GM23248 (cell line): ENCODE measurements at regions not wholly inside any gene's neighbourhood (a gene's known extent, or its start where the extent isn't known, plus 50 kb on each side); places are given as distances from the start of the nearest gene placed in this dataset.

Source experiments
- DNase-seq: peaks from one replicate; pipeline ENCODE4 v3.0.0-alpha.2; 2015
- H2AFZ ChIP-seq: fragments of 200-600 bp; sonication (generic); 2 replicates; pipeline ENCODE4 v1.6.1; 2016; ENCODE audit warnings: antibody characterized with exemption
- H3F3A ChIP-seq: fragments of 200-600 bp; sonication (generic); 2 replicates; pipeline ENCODE4 v1.6.1; 2016; ENCODE audit warnings: mild to moderate bottlenecking, antibody characterized with exemption, mixed run types; ENCODE audit not compliant: insufficient read depth
- H3K27ac ChIP-seq: fragments of 200-600 bp; sonication (generic); 2 replicates; pipeline ENCODE4 v1.5.1; 2016; ENCODE audit warnings: mild to moderate bottlenecking
- H3K27me3 ChIP-seq: fragments of 200-600 bp; sonication (generic); replicated peaks from 2 replicates; pipeline ENCODE4 v1.6.1; 2016; ENCODE audit warnings: mild to moderate bottlenecking; ENCODE audit not compliant: insufficient read depth
- H3K36me3 ChIP-seq: fragments of 200-600 bp; sonication (generic); 2 replicates; pipeline ENCODE4 v1.6.1; 2016; ENCODE audit warnings: low read depth, mild to moderate bottlenecking
- H3K4me1 ChIP-seq: fragments of 200-600 bp; sonication (generic); 2 replicates; pipeline ENCODE4 v1.6.1; 2016; ENCODE audit warnings: mild to moderate bottlenecking; ENCODE audit not compliant: insufficient read depth
- H3K4me2 ChIP-seq: fragments of 200-600 bp; sonication (generic); one replicate; pipeline ENCODE4 v1.6.1; 2016; ENCODE audit warnings: mild to moderate bottlenecking; ENCODE audit not compliant: unreplicated experiment
- H3K4me3 ChIP-seq: fragments of 200-600 bp; sonication (generic); 2 replicates; pipeline ENCODE4 v1.5.1; 2016; ENCODE audit warnings: mild to moderate bottlenecking
- H3K79me2 ChIP-seq: fragments of 200-600 bp; sonication (generic); 2 replicates; pipeline ENCODE4 v1.6.1; 2016; ENCODE audit warnings: mild to moderate bottlenecking; ENCODE audit not compliant: insufficient read depth
- H3K9ac ChIP-seq: fragments of 200-600 bp; sonication (generic); 2 replicates; pipeline ENCODE4 v1.6.1; 2016; ENCODE audit warnings: mild to moderate bottlenecking
- H3K9me2 ChIP-seq: fragments of 200-600 bp; sonication (generic); 2 replicates; pipeline ENCODE4 v1.6.1; 2016; ENCODE audit warnings: mixed run types, mild to moderate bottlenecking, moderate library complexity; ENCODE audit not compliant: insufficient read depth
- H3K9me3 ChIP-seq: fragments of 200-600 bp; sonication (generic); one replicate; pipeline ENCODE4 v1.6.1; 2017; ENCODE audit warnings: low read depth
- H4K20me1 ChIP-seq: fragments of 200-600 bp; sonication (generic); 2 replicates; pipeline ENCODE4 v1.6.0; 2016; ENCODE audit not compliant: insufficient read depth
- EZH2 ChIP-seq: fragments of 200-600 bp; sonication (generic); IDR thresholded peaks from 2 replicates; pipeline ENCODE4 v1.6.1; 2018; ENCODE audit warnings: antibody characterized with exemption, mild to moderate bottlenecking; ENCODE audit not compliant: insufficient read depth, poor library complexity, severe bottlenecking
- EZH2phosphoT487 ChIP-seq: fragments of 200-600 bp; sonication (generic); IDR thresholded peaks from 2 replicates; pipeline ENCODE4 v1.6.1; 2018; ENCODE audit warnings: antibody characterized with exemption, moderate library complexity, mild to moderate bottlenecking, low read depth; ENCODE audit not compliant: insufficient read depth
- WGBS, 2 experiments: methylation state at CpG; one replicate each; pipeline ENCODE4 v1.1.6; 2015 to 2017; ENCODE audit warnings: low lambda C conversion rate in 2 of 2, low coverage in 1 of 2; ENCODE audit errors: missing lambda C conversion rate in 2 of 2; 5-methylcytosine and 5-hydroxymethylcytosine counted together
- in situ Hi-C: fragments of 300-500 bp; cut with MboI; formaldehyde crosslinking; loops from 2 replicates; pipeline ENCODE4 v1.15.0; 2020

DNA sequence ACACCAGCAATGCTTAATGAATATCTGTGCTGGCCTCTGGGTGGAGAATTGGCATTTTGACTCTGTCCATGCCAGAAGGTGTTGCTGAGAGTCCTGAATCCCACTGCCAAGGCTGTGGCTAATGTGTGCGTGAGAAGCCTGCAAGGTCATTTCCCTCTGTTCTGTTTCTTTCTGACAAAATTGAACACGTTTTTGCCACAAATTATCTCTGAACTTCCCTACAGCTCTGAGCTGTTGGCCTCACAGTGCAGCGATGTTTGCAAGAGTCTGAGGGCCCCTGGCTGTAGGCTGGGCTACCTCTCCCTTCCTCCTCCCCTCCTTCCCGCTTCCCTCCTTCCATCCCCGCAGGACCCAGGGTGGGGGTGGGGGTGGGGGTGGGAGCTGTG lies 154.1 kb upstream of the HS6ST1 start:
- Histone ChIP-seq H2AFZ (peak overlapping the region; percentile 91), H3K9ac (no peak overlapping the region), H3K36me3 (no peaks in the 10 kb centered on the region), H3K4me3 (no peak overlapping the region; the same call in 1 of the 2 replicates), H3K9me3 (no peaks in the 10 kb centered on the region), H3K27ac (no peak overlapping the region), H3F3A (no peaks in the 10 kb centered on the region), H4K20me1 (no peaks in the 10 kb centered on the region), H3K27me3 (no peaks in the 10 kb centered on the region), H3K4me1 (peaks cover 12% of the 10 kb centered on the region), H3K79me2 (no peaks in the 10 kb centered on the region), H3K9me2 (no peaks in the 10 kb centered on the region), H3K4me2 (no peak overlapping the region)
- 19 to 28% methylated on average over 4 to 5 of the region's 5 CpGs for WGBS, 2 experiments
- in situ Hi-C loops: no loop called here
- TF ChIP-seq EZH2phosphoT487 (no peak), EZH2 (no peak)
- DNase-seq: peak; percentile 52

DNA sequence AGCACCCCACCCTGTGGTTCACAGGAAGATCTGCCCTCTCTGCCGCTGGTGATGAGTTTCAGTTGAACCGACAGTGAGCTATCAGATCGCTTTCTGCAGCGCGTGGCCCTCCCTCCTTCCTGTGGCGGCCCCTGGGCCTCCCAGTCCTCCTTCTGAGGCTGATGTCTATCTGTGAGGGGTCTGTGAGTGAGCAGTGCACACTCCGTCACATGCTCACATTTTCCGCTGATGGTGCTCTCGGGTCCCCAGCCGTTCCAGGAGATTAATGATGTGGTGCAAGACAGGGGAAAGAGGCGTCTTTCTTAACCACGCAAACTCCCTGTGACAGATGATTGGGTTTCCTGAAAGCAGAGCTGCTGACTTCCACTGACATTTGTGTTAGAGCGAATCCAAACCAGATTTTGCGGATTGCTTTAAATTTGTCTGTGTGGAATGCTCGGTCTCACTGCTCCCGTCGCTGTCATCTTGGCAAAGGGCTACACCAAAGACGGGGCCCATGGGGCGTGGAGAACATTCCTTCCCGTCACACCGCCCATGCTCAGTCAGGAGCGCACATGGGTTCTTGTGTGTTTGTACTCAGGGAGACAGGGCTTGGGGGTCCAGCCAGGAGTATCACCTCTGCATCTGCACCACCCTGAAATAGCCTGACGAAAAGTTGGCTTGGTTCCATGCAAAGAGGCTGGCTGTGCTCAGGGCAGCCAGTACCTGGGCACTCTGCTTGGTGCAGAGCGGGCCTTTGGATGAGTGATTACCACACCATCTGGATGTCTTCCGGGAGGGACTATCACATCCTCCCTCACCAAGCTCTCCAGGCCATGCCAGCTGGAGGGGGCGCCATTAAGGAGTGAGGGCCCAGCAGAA lies 154.7 kb upstream of the HS6ST1 start:
- Histone ChIP-seq H3K36me3 (no peaks in the 10 kb centered on the region), H3K9ac (peak overlapping the region; percentile 19; the same call in 1 of the 2 replicates), H3K4me3 (peak overlapping the region; percentile 52; the same call in 1 of the 2 replicates), H2AFZ (peak overlapping the region; percentile 91), H4K20me1 (no peaks in the 10 kb centered on the region), H3F3A (no peaks in the 10 kb centered on the region), H3K9me3 (no peaks in the 10 kb centered on the region), H3K4me2 (peak overlapping the region; percentile 67), H3K4me1 (peaks cover 12% of the 10 kb centered on the region), H3K9me2 (no peaks in the 10 kb centered on the region), H3K27ac (no peak overlapping the region; the same call in 1 of the 2 replicates), H3K79me2 (no peaks in the 10 kb centered on the region), H3K27me3 (no peaks in the 10 kb centered on the region)
- in situ Hi-C loops: no loop called here
- no peak for TF ChIP-seq EZH2phosphoT487
- no peak for TF ChIP-seq EZH2
- DNase-seq: peak; percentile 74
- 6% methylated on average over 25 to 26 of the region's 26 CpGs for WGBS, 2 experiments

DNA sequence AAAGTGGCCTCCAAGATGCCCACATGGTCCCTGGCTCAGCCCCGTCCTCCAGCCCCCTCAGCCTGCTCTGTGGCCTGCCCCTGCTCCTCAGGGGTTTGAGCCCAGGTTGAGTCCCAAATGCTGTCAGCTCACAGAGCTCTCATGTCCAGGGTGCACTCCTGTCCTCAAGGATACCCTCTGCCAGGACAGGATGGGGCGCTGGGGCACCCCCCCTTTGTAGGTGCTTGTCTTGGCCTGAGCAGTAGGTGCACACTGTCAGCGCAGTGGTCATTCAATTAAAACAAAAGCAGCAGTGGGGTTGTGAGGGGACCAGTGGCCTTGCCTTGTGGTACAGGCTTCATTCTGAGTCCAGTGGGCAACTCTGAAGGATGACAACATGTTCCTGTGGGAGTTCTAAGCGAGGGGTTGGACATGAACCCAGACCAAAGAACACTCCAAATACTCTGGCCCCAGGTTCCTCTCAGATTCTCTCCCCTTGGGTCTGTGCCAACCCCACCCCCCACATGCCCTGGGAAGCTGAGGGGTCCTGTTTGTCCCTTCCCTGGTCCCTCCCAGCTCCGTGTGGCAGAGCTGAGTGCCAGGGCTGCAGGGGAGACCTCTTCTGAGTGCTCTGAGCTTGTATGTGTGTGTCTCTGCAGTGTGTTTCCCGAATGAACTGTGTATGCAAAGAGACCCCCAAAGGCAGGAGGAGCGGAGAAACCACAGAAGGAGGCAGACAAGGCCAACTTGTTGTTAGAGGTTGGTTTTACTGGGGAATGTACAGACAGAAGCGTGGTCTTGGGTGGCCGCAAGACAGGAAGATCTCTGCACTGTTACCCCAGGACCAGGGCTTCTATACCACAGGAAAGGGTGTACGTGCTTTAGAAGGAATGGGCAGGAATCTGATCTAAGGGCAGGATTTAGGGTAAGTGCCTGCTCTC lies 155.6 kb upstream of the HS6ST1 start:
- Histone ChIP-seq H2AFZ (peak overlapping the region; percentile 91; the same call in 1 of the 2 replicates), H3K4me2 (no peak overlapping the region)
- 74 to 84% methylated on average over 10 of the region's 10 CpGs for WGBS, 2 experiments

DNA sequence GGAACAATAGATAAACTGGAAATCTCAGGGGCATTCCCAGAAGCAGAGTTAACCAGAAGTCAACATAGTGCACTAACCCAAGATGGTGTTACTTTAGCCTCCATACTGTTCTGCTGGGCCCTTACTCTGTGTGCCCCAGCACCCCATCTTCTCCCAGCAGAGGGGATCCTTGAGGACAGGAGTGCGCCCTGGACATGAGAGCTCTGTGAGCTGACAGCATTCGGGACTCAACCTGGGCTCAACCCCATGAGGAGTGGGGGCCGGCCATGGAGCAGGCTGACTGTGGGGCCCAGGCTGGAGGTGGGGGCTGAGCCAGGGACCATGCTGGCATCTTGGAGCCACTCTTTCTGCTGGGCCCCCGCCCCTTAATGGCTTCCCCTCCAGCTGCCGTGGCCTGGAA lies 156.3 kb upstream of the HS6ST1 start:
- H3K9ac ChIP-seq: no peak overlapping the region
- WGBS, 2 experiments: 81 to 88% methylated on average over 4 to 5 of the region's 5 CpGs

More for the DNA sequence above, 155.6 kb upstream of the HS6ST1 start:
- no peaks in the 10 kb centered on the region for H3F3A ChIP-seq
- H3K27me3 ChIP-seq: no peaks in the 10 kb centered on the region
- no peaks in the 10 kb centered on the region for H3K36me3 ChIP-seq
- no peaks in the 10 kb centered on the region for H3K79me2 ChIP-seq
- H4K20me1 ChIP-seq: no peaks in the 10 kb centered on the region
- in situ Hi-C loops: no loop called here
- DNase-seq: no peak
- H3K9me2 ChIP-seq: no peaks in the 10 kb centered on the region
- peak overlapping the region; percentile 52; the same call in 1 of the 2 replicates for H3K4me3 ChIP-seq
- no peaks in the 10 kb centered on the region for H3K9me3 ChIP-seq
- H3K4me1 ChIP-seq: peaks cover 12% of the 10 kb centered on the region
- H3K27ac ChIP-seq: no peak overlapping the region
- no peak overlapping the region for H3K9ac ChIP-seq
- no peak for TF ChIP-seq EZH2phosphoT487
- no peak for TF ChIP-seq EZH2

More for the DNA sequence above, 156.3 kb upstream of the HS6ST1 start:
- H3K4me1 ChIP-seq: peaks cover 12% of the 10 kb centered on the region
- H3K27me3 ChIP-seq: no peaks in the 10 kb centered on the region
- no peaks in the 10 kb centered on the region for H3K36me3 ChIP-seq
- H3K9me2 ChIP-seq: no peaks in the 10 kb centered on the region
- no peak overlapping the region for H2AFZ ChIP-seq
- no peaks in the 10 kb centered on the region for H3K9me3 ChIP-seq
- no peaks in the 10 kb centered on the region for H3F3A ChIP-seq
- DNase-seq: no peak
- in situ Hi-C loops: no loop called here
- H3K27ac ChIP-seq: no peak overlapping the region
- H3K4me3 ChIP-seq: no peak overlapping the region
- H3K4me2 ChIP-seq: no peak overlapping the region
- no peaks in the 10 kb centered on the region for H3K79me2 ChIP-seq
- no peaks in the 10 kb centered on the region for H4K20me1 ChIP-seq
- TF ChIP-seq EZH2 (no peak), EZH2phosphoT487 (no peak)
